ENCODE measurements at regions not wholly inside any gene's neighbourhood (a gene's known extent, or its start where the extent isn't known, plus 50 kb on each side); places are given as distances from the start of the nearest gene placed in this dataset.
A peak's percentile ranks its signal among the peaks of the same experiment; 100 is the strongest.

DNA sequence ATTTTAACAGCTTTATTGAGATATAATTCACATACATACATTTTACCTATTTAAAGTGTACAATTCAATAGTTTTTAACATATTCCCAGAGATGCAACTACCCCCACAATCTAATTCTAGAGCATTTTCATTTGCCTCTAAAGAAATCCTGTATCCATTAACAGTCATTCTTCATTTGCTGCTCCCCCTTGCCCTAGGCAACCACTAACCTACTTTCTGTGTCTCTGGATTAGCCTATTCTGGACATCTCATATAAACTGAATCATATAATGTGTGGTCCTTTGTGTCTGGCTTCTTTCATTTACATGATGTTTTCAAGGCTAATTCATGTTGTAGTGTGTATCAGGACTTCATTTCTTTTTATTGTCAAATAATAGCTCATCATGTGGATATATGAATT lies 105.1 kb upstream of the GRPR start:
- Histone ChIP-seq H4K91ac (ENCODE audit: insufficient read length, low read depth, low read length) (no peak overlapping the region), H3K4ac (ENCODE audit: low read depth, low read length) (no peak overlapping the region), H3K56ac (ENCODE audit: insufficient read length, low read depth, low read length) (no peak overlapping the region), H3K79me1 (ENCODE audit: insufficient read depth, low read depth, low read length, poor library complexity, severe bottlenecking) (no peaks in the 10 kb centered on the region), H3K4me1 (ENCODE audit: insufficient read depth, low read length) (no peaks in the 10 kb centered on the region), H3T11ph (ENCODE audit: low read length) (no peak overlapping the region), H3K27ac (ENCODE audit: insufficient read length, low read depth, low read length) (no peak overlapping the region), H3K23me2 (ENCODE audit: insufficient read length, low read depth, low read length, poor library complexity, severe bottlenecking) (no peaks in the 10 kb centered on the region), H3K27me3 (ENCODE audit: insufficient read depth, low read length) (no peaks in the 10 kb centered on the region), H2BK12ac (ENCODE audit: insufficient read length, low read depth, low read length) (no peak overlapping the region), H4K5ac (ENCODE audit: insufficient read length, low read depth, low read length) (no peak overlapping the region), H2AK5ac (ENCODE audit: insufficient read length, low read length) (no peak overlapping the region), H3K9ac (ENCODE audit: extremely low read depth, insufficient read length, low read length) (no peak overlapping the region), H4K8ac (replicated peaks; ENCODE audit: insufficient read length, low read depth, low read length) (no peak overlapping the region), H3K18ac (ENCODE audit: insufficient read length, low read depth, low read length) (no peak overlapping the region), H2AFZ (ENCODE audit: low read length) (no peak overlapping the region), H2BK5ac (ENCODE audit: insufficient read length, low read length) (no peak overlapping the region), H3K9me3 (ENCODE audit: control insufficient read depth, low read depth, low read length) (no peaks in the 10 kb centered on the region), H2BK15ac (ENCODE audit: low read depth, low read length) (no peak overlapping the region), H2BK120ac (ENCODE audit: low read depth, low read length, poor library complexity, severe bottlenecking) (no peak overlapping the region), H3K23ac (ENCODE audit: insufficient read length, low read depth, low read length) (no peak overlapping the region), H3K4me2 (ENCODE audit: insufficient read depth, insufficient read length, low read length) (no peak overlapping the region), H2BK20ac (ENCODE audit: low read depth, low read length, poor library complexity, severe bottlenecking) (no peak overlapping the region), H3K79me2 (ENCODE audit: insufficient read depth, low read length) (no peaks in the 10 kb centered on the region), H3K14ac (ENCODE audit: insufficient read depth, low read length) (no peak overlapping the region), H4K20me1 (ENCODE audit: control insufficient read depth, insufficient read depth, insufficient read length) (no peaks in the 10 kb centered on the region)
- H3K36me3 Mint-ChIP-seq (ENCODE audit: insufficient read depth in 1 of 3, low read depth in 3 of 3), result peaks cover 0 to 5% (median 2%) of the 10 kb centered on the region in 3 experiments; a peak in 3 of 7 replicates
- TF ChIP-seq, protein P1, sequence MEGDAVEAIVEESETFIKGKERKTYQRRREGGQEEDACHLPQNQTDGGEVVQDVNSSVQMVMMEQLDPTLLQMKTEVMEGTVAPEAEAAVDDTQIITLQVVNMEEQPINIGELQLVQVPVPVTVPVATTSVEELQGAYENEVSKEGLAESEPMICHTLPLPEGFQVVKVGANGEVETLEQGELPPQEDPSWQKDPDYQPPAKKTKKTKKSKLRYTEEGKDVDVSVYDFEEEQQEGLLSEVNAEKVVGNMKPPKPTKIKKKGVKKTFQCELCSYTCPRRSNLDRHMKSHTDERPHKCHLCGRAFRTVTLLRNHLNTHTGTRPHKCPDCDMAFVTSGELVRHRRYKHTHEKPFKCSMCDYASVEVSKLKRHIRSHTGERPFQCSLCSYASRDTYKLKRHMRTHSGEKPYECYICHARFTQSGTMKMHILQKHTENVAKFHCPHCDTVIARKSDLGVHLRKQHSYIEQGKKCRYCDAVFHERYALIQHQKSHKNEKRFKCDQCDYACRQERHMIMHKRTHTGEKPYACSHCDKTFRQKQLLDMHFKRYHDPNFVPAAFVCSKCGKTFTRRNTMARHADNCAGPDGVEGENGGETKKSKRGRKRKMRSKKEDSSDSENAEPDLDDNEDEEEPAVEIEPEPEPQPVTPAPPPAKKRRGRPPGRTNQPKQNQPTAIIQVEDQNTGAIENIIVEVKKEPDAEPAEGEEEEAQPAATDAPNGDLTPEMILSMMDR (conservative IDR thresholded peaks at IDR 0.05), result no peak
- no peaks in the 10 kb centered on the region for H3K9me3 Mint-ChIP-seq
- DNase-seq, result no peak
- H3K4me3 Mint-ChIP-seq, result no peak overlapping the region
- no peaks in the 10 kb centered on the region for H3K27me3 Mint-ChIP-seq (ENCODE audit: low read depth)
- H3K27ac Mint-ChIP-seq, result 0 out of 7 replicates have a peak overlapping the region, but pooled peaks of 1 of the 3 experiments have one; percentile 26
- peaks cover 18 to 21% of the 10 kb centered on the region in 2 experiments for H3K4me1 Mint-ChIP-seq
